ENCODE measurements at regions not wholly inside any gene's neighbourhood (a gene's known extent, or its start where the extent isn't known, plus 50 kb on each side); places are given as distances from the start of the nearest gene placed in this dataset.
"Not testable (repeated sequence)": the region's sequence is repeated elsewhere in the genome, so short reads cannot be mapped to it uniquely, and the experiment has no call there.

DNA sequence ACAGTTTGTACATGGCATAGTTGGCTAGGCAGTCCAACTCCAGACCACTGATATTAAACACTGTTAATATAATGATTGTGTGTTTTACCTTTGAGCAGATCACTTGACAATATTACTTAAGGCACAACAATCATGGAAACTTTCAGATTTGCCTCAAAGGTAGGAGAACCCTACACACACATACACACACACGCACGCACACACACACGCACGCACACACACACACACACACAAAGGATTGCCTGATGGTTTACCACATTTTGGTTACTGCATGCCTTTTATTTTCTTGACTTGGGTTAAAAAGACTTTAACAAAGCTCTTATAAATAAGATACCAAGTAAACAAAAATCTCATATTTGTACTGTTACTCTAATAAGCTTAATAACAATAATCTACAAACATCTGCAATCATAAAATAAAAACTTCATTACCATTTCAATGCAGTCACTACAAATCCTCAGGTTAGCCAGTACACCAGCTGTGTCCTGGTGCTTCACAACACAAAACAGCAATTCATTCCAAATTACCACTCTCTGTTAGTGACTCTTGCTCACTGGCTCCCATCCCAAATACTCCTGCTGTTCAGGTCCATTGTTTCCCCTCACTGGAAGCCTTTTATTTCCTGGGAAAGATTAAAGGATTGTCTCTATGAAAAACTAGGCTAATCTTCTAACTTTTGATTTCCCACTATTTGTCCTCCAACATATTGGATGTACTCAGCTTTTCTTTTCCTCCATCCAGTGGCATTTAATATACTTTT is 175.2 kb upstream of the ATP2B1 start:
- no peak for DNase-seq (ENCODE audit: low read depth, low spot score)

- no peak for DNase-seq (ENCODE audit: low read depth, low spot score)
These were observed 174.2 kb upstream of the ATP2B1 start for GRCh38 chr12:89882792-89883191.

DNA sequence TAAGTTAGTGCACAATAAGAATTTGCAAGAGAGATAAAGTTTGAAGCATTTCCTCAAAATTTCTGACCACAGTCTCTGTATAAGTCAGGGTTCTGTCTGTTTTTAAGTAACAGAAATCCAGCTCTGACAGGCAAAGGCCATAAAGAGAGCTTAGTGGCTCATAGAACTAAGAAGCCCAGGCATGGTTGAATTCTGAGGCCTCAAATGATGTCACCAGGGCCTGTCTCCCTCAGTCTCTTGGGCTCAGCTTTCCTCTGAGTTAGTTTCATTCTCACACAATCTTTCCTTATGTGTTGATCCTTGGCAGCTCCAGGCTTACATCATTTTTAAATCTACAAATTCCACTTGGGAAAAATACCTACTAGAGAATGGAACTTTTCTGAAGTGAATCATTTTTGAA is 173.4 kb upstream of the ATP2B1 start:
- DNase-seq (ENCODE audit: low read depth, low spot score), result no peak

- DNase-seq (ENCODE audit: low read depth, low spot score), result no peak
These were observed 172.2 kb upstream of the ATP2B1 start for GRCh38 chr12:89880690-89881350.

DNA sequence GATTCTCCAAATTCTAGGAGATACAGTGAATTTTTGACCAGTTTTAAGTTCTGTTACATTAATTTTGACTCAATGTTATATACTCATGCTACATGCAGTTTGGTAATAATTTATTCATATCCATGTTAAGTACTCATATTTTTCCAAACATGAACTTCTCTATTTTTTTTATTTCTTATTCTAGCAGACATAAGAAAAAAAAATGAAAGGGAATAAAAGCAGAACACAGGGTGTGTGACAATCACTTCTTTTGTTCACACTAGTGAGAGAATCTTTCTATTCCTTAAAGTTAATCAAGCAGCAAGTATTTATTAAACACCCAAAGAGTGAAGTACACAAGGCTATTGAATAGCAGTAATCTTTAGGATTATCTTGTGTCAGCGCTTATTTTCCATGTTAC is 171.1 kb upstream of the ATP2B1 start:
- DNase-seq (ENCODE audit: low read depth, low spot score), result no peak

DNA sequence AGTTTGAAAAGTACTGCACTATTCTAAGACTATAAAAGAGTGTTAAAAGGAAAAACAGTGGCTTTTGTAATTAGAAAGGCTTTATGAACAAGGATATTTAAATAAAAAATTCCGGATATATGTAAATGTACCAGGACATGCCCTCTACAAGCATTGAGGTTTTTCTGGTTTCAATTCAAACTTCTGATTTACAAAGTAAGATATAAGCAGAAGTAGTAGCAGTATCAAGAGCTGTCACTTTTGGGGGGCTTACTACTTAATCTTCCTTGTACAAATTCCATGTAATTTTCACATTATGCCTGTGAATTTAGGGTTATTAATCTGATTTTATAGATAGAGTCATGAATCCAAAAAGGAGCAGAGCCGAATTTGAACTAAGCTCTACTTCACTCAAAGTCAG is 170.3 kb upstream of the ATP2B1 start:
- DNase-seq (ENCODE audit: low read depth, low spot score), result no peak

- DNase-seq (ENCODE audit: low read depth, low spot score), result no peak
These were observed 169.7 kb upstream of the ATP2B1 start for GRCh38 chr12:89878327-89878726.

- no peak for DNase-seq (ENCODE audit: low read depth, low spot score)
These were observed 169.0 kb upstream of the ATP2B1 start for GRCh38 chr12:89877671-89878070.

DNA sequence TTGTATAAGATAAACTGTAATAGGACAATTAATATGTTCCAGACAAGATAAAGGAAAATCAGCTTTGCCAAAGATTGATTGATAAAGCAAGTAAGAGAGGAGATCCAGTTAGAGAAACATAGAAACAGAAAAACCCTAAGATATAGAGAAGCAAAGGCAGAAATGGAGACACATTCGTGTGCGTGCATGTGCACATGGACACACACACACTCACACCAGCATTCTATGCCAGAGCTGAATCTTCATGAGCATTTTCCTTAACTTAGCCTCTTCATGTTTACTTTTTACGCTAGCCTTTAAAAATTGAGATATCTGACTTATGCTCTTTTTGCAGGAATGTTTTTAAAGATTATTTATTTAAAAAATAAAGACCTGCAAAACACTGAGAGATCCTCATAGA is 168.5 kb upstream of the ATP2B1 start:
- no peak for DNase-seq (ENCODE audit: low read depth, low spot score)

GRCh38 chr12:89875809-89876208 is 167.2 kb upstream of the ATP2B1 start:
- DNase-seq (ENCODE audit: low read depth, low spot score), result no peak

GRCh38 chr12:89875225-89875624 is 166.6 kb upstream of the ATP2B1 start:
- DNase-seq (ENCODE audit: low read depth, low spot score), result no peak

GRCh38 chr12:89874146-89874545 is 165.5 kb upstream of the ATP2B1 start:
- no peak for DNase-seq (ENCODE audit: low read depth, low spot score)

DNA sequence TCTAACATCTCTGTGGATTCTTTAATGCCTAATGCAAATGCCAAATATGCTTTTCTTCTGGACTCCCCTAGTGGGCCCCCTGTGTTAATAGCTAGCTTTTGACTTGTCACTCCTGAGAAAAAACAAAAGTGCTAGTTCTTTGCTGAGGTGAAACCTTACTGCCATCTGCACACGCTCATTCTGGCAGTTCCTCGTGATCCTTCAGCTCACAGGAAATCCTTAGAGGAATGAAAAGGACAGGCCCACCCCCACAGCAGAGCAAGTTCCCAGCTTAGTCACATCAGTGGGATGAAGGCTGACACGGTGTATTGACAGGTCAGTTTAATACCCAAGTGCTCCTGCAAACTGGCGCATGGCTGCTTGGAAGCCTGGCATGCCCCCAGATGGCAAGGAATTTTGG is 165.1 kb upstream of the ATP2B1 start:
- DNase-seq (ENCODE audit: low read depth, low spot score), result no peak

DNA sequence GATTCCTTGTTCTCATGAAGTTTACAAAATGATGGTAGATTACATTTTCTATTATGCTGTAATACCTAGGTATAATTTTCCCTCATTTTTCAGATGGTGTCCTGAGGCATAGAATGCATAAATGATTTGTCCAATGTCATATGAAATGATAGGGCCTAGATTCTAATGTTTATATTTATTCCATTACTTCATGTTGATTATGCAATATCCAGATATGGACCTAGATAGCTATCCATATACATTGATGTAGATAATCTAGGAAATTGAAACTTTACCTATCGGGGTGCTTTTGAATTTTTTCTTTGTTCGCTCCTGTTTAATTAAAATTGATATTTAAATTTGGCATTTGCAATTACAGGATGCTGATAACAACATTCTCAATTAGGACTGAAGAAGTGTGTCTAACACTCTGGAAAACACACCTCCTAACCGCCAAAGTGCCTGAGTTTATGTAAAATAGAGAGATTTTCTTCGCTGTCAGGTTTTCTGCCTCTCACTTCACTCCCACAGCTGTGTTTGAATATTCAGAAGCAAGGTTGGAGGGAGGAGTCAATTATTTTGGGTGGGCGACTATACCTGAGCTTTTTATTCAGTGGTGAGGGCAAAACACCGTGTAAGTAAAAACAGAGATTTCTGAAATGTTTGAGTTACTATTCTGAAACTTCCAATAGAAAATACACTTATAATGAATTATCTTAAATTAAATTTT is 164.4 kb upstream of the ATP2B1 start:
- no peak for DNase-seq (ENCODE audit: low read depth, low spot score)

DNA sequence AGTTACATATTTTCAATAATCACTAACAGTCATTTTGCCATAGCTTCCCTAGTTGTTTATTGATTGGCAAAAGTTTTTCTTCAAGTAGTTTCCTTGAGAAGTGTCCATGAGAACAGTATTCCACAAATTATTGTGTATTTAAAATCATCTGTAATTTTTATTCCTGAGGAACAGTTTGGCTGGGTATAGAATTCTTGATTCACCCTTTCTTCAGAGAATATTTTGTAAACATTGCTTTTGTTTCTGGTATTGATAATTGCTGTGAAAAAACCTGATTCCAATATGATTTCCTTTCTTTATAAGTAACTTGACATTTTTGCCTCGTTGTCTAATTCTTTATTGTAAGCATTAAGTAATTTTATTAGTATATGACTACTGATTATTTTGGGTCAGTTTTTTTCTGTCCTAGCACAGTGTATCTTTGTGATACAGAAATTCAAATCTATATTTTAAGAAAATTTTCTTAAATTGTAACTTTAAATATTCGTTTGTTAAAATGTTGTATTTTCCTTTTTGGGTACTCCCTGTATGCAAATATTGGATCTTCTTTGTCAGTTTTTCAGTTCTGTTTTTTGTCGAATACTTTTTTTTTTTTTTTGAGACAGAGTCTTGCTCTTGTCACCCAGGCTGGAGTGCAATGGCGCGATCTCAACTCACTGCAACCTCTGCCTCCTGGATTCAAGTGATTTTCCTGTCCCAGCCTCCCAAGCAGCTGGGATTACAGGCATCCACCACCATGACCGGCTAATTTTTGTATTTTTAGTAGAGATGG is 162.0 kb upstream of the ATP2B1 start:
- DNase-seq (ENCODE audit: low read depth, low spot score), result no peak

GRCh38 chr12:89867611-89868010 is 159.0 kb upstream of the ATP2B1 start:
- DNase-seq (ENCODE audit: low read depth, low spot score), result not testable (repeated sequence)

- DNase-seq (ENCODE audit: low read depth, low spot score), result no peak
These were observed 155.8 kb upstream of the ATP2B1 start for GRCh38 chr12:89864411-89864810.

DNA sequence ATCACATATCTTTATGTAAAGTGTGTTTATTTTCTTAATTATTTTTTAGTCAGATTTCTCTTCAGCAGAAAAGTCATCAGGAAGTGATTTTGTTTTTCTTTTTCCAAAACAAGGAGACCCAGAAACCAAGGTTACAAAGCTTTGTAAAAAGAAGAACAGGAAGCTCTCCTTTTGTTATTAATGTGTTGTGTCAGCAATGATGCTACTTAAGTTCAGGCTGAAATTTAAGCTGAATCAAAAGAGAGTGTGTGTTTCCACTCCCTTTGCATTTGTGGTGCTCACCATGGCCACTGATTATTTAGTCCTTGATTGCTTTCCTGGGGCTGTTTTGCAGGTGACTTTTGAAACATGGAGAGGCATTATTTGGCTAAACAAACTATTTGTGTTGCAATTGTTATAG is 155.3 kb upstream of the ATP2B1 start:
- no peak for DNase-seq (ENCODE audit: low read depth, low spot score)

DNA sequence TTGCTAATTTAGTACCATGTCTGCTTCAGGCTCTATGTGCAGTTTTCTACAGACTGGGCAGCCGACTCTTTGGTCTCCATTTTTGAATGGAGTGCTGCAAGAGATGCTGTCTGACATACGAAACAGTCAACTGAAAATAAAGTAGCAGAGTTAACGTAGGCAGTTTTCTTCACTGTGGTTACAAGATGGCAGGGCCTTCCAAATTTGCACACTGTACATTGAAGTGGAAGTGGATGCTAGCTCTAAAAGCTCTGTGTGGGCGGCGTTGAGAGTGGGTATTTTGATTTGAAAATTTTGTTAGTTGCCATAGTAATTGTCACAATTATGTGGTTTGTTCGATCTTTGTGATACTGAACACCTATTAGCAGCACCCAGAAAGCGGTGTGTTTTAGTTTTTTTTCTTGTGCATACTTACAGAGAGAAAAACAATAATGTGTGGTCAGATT is 154.9 kb upstream of the ATP2B1 start:
- DNase-seq (ENCODE audit: low read depth, low spot score), result no peak

GRCh38 chr12:89862511-89863445 is 154.1 kb upstream of the ATP2B1 start:
- DNase-seq (ENCODE audit: low read depth, low spot score), result no peak

DNA sequence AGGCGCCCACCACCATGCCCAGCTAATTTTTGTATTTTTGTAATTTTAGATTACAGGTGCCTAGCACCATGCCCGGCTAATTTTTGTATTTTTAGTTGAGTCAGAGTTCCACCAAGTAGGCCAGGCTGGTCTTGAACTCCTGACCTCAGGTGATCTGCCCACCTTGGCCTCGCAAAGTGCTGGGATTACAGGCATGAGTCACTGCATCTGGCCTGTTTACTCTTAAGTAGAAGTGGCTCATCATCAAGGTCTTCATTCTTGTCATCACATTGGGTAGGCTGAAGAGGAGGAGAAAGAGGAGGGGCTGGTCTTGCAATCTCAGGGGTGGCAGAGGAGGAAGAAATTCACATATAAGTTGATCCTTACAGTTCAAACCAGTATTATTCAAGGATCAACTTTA is 152.4 kb upstream of the ATP2B1 start:
- DNase-seq (ENCODE audit: low read depth, low spot score), result no peak
